COLO829 (cell line): ENCODE measurements at regions not wholly inside any gene's neighbourhood (a gene's known extent, or its start where the extent isn't known, plus 50 kb on each side); places are given as distances from the start of the nearest gene placed in this dataset.
"Not testable (repeated sequence)": the region's sequence is repeated elsewhere in the genome, so short reads cannot be mapped to it uniquely, and the experiment has no call there.

Source experiments
- DNase-seq: peaks from one replicate; pipeline ENCODE4 v3.0.0; 2012; ENCODE audit warnings: low spot score

DNA sequence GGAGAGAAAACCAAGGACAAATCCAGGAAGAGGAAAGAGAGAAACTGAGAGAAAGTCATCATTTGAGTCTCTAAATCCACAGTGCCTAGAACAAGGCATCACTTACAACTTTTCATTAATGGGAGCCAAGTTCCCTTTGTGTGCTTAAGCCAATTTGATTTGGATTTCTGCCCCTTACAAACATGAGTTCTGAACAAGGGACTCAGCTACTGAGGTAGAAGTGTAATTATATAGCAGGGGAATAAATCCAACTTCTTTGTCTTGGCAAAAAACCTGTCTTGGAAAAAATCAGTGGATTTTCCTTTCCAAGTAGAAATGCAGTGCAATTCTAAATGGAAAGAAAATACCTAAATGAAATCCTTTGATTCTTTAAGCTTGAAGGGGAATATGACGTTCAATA lies 307.2 kb upstream of the CNTN3 start:
- DNase-seq: no peak

DNA sequence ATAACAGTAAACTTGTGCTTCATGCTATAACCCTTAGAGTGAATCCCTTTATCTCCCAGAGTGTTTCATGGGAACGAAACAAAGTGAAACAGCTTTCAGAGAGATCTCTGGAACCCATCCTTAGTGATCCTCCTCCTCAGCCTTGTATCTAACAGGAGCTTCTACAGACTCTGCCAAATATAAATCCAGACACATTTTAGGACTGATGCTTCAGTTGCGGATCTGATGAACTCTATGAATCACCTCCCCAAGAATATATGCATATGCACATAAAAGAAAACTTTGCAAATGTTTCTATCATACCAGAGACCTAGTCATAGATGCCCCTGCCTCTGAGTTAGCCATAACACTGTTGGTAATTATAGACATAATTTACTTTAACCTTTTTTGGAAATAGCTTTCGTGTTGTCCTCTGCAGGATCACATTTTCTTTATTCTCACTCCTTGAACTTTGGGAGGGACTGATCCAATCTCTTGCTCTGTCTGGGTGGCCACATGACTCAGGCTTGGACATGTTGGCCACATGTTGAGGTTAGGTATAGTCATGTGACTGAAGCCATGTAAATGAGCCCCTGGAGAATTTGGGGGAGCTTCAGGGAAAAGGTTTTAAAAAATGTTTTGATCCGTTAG lies 306.4 kb upstream of the CNTN3 start:
- DNase-seq: no peak

DNA sequence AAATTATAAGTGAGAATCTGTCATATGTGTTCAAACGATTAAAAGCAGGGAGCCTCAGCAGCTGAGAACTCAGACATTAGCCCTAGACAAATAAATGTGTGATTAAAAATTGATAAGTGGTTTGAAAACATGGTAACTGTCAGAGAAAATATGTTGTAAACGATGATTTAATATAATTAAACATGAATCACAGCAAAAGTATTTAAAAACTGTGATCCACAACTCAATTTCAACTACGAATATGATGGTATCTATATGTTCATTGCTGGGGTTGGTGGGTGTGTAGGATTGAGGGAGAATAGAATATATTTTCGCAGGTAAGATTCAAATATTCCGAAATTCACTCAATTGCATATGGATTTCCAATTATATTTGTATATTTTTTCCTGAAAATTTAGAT lies 302.2 kb upstream of the CNTN3 start:
- DNase-seq: no peak

DNA sequence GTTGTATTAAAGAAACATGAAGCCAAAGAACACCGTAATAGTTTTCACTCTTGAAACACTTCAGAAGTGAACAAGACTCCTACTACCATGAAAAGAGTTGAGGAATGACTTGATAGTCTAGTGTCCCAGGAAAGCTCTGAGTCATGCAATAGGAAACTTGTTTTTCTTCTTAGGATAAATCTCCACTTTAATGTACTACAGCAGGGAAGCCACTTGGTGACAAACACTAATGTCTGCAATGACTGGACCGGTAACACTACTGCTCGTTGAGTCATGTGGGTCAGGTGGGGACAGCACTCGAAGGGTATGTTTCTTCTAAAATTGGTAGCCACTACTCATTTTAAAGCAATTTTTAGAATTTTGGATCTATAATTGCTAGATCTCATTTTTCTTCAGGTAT lies 291.7 kb upstream of the CNTN3 start:
- DNase-seq: no peak

DNA sequence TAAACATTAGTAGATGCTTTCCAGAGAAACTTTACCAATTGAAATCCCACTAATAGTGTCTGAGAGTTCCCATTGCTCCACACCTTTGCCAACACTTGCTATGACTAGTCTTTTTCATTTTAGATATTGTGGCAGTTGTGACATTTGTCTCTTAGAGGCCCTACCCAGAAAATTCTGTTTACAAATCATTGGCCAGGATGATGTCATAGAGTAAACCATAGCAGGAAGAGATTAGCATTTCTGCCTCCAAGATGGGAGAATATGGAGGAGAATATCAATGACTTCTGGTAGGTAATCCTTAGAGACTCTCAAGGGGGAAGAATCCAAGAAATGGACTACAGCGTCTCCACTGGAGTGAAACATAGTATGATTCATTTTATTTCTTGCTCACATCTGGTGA lies 291.0 kb upstream of the CNTN3 start:
- DNase-seq: no peak

DNA sequence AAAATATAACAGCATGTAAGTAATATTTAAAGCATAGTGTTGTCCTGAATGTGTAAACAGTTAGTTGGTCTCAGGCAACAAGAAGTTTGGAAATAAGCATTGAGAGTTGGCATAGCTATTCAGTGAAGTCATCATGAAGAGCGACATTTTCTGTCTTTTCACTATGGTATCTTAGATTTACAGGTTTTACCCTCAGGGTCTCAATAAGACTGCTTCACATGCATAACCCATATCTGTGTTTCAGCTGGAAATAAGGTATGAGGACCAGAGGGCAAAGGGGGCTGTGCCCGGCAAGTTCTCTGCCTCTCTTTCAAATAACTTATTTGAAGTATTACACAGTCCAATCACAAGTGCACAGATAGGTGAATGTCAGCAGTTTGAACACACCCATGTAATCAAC lies 290.2 kb upstream of the CNTN3 start:
- no peak for DNase-seq

DNA sequence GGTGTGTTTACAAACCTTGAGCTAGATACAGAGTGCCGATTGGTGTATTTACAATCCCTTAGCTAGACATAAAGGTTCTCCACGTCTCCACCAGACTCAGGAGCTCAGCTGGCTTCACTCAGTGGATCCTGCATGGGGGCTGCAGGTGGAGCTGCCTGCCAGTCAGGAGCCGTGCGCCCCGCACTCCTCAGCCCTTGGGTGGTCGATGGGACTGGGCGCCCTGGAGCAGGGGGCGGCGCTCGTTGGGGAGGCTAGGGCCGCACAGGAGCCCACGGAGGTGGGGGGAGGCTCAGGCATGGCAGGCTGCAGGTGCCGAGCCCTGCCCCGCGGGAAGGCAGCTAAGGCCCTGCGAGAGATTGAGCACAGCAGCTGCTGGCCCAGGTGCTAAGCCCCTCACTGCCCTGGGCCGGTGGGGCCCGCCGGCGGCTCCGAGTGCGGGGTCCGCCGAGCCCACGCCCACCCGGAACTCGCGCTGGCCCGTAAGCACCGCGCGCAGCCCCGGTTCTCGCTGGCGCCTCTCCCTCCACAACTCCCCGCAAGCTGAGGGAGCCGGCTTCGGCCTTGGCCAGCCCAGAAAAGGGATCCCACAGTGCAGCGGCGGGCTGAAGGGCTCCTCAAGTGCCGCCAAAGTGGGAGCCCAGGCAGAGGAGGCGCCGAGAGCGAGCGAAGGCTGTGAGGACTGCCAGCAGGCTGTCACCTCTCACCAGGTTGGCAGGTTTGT lies 285.5 kb upstream of the CNTN3 start:
- not testable (repeated sequence) for DNase-seq

DNA sequence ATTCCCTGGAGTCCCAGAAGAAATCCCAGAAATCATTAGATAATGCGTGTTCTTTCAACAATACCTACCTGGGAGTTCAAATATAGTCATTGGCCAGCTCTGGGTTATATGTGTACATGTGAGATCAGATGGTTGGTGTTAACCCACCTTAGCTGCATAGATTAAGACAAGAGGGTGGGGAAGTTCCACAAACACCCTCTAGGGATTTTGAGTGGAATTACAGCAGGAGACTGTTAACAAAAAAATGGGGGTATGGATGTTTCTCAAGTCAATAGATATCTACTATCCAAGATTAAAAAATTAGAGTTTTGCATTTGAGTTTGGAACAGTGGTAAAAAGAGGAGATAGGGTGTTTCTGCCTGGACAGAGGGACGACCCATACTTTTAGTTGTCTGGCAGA lies 282.5 kb upstream of the CNTN3 start:
- DNase-seq: peak; percentile 22

DNA sequence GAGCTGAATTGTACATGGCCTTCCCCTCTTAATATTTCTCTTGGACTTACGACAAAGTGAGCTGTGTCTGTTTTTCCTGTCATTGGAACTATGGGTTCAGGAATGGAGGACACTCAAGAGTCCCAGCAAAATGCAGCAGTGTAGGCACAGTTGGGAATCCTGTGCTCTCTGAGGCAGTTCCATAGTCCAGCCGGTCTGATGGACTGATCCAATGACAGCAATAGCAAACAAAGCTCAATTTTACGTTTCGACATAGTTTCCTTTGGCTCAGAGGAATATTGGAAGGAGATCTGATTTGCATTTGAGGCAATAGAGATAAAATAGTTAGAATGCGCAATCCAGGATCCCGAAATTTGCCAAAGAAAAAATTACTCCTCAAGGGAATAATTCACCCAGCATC lies 276.9 kb upstream of the CNTN3 start:
- DNase-seq: no peak

DNA sequence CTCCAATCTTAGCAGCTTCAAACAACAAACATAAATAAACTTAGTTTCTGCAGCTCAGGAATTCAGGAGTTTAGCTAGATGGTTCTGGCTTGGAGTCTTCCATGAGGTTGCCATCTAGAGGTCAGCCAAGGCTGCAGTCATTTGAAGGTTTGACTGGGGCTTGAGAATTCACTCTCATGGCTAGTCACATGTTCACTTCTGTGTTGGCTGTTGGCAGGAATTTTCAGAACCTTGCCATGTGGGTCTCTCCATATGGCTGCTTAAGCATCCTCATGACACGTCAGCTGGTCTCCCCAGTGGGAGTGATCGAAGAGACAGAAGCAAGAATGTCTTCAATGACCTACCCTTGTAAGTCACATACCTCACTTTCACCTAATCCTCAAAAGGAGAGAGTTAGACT lies 269.2 kb upstream of the CNTN3 start:
- DNase-seq: no peak

DNA sequence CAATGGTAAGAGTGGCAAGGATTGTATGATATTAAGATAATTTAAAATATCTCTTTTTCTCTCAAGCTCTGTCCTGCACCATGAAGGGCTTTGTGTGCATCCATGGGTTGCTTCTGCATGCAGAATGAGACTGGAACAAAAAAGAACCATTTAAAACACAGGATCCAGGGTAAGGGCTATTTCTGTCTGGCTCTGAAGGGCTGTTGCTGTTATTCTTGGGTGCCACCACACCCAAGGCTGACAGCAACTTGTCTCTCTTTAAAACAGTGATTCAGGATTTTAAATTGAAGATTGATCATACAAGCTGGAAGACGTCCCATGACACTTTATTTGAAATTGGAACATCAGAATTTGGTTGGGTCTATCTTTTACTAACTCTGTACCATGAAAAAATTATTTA lies 268.8 kb upstream of the CNTN3 start:
- no peak for DNase-seq

DNA sequence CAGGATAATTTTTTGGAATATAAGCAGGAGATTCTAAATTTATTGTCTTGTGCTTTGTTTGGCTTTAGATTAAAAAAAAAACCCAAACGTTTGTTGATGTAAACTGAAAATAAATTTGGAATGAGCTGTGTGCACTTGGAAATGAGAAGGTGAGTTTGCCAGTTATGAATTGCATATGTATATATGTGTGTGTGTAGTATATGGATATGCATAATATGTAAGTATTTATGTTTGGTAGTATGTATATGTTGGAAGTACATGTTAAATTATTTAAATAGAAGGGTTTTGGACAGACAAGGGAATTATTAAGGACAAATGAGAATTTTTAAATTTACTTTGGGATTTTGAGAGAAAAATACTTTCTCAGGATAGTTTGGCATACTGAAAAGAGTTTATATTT lies 265.8 kb upstream of the CNTN3 start:
- no peak for DNase-seq

DNA sequence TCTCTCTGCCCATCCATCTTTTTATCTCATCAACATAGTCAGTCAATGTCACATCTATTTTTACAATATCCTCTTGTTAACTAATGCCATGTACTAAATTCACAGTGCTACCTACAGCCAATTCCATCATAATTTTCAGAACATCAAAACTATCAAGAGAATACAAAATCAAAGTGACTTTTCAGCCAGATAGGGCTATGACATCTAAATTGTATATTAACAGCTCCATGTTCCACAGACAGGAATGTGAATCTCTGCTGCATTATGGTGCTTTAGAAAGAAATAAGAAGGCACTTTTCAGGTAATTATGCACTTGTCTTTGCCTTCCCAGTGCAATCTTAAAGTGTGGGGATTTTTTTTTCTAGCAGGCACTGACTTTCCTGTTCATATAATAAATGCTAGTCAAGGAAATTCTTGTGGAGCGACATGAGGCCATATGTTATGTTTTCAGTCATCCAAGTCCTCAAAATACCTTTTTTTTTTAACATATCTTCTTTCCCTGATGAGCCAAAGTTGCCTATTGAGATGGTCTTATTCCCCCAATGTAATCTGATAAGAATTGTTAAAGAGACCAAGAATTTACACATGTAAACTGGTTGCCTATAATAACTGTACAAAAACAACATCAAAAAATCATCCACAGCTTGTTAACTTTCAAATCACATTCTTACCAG lies 252.0 kb upstream of the CNTN3 start:
- no peak for DNase-seq

DNA sequence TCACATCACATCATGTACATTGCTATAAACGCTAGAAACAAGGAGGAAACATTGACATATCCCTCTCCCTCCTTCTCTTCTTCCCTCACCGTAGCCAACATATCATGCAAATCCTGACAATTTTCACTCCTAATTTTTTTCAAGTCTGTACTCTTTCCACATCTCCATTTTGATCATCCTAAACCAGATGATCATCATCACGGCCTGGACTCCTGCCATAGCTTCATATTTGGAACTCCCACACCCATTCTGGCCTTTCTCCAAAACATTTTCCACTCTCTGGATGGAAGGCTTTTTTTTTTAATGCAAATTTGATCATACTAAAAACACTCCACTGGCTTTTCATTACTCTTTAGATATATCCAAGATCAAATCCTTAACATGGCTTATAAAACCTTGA lies 248.0 kb upstream of the CNTN3 start:
- DNase-seq: no peak

DNA sequence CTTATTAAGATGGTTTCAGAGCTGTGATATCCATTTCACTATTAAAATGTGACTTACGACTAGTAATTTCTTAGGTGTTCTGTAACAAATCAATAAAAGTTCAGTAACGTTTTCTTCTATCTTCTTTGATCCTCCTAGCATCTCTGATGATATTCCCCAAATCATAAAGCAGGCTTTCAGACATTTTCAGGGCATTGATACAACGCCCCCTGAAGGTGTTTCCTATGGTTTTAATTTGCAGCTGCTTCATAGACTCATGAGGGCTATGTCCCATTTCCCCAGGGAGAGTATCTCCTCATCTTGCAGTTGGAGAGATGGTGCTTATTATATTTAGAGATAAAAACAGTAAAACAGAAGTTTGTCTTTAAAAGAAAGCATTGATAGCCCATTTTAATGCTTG lies 246.8 kb upstream of the CNTN3 start:
- DNase-seq: no peak

DNA sequence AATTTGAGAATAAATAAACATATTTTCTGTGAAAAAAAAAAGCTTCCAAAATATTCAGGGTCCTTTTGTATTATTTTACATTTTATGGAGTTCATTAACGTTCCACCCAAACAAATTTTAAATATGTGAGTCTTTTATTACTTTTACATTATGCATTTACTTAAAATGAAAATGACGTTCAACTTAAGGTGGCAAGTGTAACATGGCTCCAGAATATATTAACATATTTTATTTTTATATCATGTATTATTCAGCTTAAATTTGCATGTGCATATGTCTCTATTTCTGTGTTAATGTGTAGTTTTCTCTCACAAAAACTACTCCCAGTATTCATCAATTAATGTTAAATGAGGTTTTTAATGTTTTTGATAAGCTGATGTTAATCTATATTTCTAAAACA lies 243.6 kb upstream of the CNTN3 start:
- no peak for DNase-seq

DNA sequence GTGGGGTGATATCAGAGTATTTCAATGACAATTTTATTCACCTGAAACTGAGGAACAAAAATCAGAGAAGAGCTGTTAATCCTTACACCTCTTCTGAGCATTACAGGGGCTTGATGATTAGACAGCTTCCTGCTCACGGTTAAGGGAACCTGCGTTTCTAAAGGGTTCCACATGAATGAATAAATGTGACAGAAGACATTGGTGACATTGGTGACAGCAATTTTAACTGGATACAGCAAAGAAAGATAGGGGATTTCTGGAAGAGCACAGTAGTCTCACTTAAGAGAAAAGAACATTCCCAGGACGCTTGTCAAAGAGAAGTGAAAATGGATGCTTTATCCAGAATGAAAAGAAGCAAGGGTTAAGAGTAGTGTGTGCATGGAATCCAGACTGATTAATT lies 235.9 kb upstream of the CNTN3 start:
- no peak for DNase-seq

DNA sequence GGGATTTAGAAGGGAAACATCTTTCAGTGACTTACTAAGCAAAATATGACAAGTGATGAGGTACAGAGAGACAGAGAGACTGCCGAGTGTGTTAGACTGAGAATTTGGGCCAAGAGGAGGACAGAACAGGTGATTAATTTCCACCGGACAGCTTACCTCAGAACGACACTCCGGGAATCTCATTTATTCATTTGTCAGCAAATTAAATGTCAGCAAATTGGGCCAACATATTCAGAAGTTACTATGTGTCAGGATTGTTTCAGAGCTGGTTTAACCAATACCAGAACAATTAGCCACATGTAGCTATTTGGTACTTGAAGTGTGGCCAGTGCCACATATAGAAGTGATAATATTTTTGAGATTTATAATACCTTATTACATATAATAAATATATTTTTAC lies 232.6 kb upstream of the CNTN3 start:
- no peak for DNase-seq

DNA sequence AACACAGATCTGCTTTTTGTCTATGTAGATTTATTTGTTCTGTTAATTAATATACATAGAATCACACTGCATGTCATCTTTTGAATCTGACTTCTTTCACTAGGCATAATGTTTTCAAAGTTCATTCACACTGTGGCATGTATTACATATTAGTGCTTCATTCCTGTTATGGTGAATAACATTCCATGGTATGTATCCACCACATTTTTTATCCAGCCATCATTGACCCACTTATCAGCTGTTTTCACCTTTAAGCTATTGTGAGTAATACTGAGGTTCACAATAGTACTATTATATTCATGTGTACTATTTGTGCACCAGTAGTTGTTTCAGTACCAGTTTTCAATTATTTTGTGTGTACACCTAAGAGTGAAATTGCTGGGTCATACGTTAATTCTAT lies 230.6 kb upstream of the CNTN3 start:
- no peak for DNase-seq

DNA sequence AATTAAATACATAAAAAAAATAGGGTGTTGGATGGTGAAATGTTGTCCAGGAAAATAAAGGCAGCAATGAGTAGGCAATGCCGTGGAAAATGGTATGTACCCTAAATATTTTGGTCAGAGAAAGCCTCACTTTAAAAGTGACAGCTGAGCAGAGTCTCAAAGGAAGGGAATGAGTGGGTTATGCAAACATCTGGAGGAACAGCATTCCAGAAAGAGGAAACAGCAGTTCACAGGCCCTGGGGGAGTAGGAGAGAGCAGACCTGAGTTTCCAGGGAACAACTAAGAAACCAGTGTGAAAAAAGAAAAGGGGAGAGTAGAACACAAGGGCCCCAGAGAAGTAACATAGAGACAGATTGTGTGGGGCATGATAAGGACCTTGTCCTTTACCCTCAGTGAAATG lies 230.0 kb upstream of the CNTN3 start:
- no peak for DNase-seq

DNA sequence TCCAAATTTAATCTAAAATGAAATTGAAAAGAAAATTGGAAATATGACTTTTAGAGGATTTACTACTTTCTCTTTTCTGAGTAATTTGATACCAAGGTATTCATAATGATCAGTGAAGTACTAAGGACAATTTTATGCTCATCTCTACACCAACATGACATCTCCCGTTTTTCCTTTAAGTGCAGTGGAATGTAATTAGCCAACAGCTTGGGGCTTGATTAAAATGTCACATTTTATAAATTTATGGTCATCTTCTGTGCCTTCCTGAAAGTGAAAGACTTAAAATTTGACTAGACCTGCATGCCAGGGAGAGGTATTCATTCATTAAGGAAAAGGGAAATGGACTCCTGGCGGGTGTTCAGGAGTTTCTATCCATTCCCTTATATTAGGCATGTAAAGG lies 228.2 kb upstream of the CNTN3 start:
- no peak for DNase-seq

DNA sequence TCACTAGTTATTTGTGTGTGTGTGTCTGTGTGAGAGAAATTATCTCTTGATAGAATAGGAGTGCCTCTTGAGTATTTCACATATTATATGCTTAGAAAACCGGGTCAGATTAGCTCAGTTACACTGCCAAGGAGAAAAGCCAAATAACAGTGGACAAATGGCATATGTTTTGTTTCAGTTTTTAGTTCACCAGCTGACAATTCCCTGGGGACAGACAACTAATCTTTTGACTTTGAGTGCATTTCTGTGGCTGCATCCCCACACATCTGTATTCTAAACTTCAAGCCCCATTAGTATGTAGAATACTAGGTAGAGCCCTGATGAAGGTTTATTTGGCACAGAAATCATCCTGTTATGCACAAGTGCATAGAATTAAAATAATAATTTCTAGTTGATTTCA lies 227.7 kb upstream of the CNTN3 start:
- DNase-seq: no peak

DNA sequence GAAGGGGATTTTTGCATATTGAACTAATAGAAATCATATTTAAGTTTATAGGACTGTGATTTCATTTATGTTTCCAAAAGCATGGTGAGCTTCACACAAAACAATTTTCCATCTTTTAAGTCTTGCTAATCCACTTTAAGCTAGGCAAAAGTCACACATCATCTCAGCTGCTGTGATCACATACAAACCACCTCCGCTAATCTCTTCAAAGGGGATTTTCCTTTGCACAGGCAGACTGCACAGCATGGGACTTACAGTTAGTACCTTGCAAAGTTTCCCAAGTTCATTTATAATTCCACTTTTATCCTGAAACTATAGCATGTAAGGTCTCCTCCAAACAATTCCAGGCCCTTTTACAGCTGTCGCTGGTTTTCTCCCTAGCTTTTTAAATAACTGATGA lies 225.1 kb upstream of the CNTN3 start:
- no peak for DNase-seq

DNA sequence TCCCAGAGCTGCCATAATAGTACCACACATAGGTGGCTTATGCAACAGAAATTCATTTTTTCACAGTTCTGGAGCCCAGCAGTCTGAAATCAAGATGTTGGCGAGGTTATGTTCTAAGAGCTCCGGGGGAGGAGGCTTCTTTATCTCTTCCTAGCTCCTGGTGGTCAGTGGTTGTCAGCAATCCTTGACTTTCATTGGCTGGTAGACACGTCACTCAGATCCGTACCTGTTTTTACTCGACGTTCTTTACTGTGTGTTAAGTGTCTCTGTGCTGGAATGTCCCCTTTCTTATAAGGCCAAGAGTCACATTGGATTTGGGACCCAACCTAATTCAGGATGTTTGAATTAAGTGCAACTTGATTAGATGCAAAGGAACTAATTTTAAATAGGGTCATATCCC lies 218.5 kb upstream of the CNTN3 start:
- DNase-seq: no peak
